ENCODE measurements at regions not wholly inside any gene's neighbourhood (a gene's known extent, or its start where the extent isn't known, plus 50 kb on each side); places are given as distances from the start of the nearest gene placed in this dataset.

GRCh38 chr7:156059369-156059768 is 247.1 kb upstream of the SHH start:
- TF ChIP-seq POLR2A (IDR thresholded peaks at IDR 0.05) = no peak
- no peak for TF ChIP-seq CTCF (IDR thresholded peaks at IDR 0.05)

All from esophagus squamous epithelium (tissue), 4 donors.